ENCODE measurements at regions not wholly inside any gene's neighbourhood (a gene's known extent, or its start where the extent isn't known, plus 50 kb on each side); places are given as distances from the start of the nearest gene placed in this dataset.

DNA sequence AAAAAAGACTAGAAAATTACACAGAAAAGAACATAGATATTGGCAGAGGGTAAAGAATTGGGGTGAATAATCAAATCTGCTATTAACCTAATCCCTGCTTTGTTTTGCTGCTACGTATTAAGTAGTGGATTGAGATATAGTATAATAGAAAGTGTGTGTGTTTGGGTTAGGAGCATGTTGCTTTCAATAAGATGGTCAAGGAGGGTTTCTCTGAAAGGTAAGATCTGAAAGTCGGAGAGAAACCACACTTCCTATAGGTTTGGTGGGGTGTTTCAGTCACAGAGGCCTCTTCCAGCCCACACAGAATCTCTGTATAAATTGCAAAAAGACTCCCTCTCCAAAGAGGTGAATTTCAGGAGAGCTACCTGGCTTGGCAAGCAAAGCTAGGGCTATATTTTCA, 345.7 kb upstream of the SATB1 start:
- DNase-seq, result no peak

DNA sequence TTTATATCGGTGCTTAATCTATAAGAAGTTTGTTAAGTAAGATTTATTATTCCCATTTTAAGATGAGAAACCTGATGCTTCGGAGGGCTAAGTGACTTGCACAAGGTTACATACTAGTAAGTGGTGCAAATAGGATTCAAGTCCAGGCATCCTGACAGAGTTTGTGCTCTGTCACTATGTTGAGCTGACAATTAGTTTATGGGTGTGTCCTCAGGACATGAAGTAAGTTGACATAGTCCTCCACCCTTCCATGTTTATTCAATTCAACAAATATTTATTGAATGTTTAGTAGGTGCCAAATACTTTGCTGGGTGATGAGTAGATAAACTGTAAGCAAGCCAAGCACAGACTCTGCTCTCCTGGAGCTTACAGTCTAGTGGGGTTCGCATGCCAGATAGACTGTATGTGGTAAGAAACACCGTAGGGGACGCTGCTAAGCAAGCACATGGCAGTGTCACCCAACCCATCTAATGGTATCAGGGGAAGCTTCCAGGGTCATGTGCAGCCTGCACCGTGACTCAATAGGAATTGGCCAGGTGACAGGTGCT, 342.7 kb upstream of the SATB1 start:
- no peak for DNase-seq

DNA sequence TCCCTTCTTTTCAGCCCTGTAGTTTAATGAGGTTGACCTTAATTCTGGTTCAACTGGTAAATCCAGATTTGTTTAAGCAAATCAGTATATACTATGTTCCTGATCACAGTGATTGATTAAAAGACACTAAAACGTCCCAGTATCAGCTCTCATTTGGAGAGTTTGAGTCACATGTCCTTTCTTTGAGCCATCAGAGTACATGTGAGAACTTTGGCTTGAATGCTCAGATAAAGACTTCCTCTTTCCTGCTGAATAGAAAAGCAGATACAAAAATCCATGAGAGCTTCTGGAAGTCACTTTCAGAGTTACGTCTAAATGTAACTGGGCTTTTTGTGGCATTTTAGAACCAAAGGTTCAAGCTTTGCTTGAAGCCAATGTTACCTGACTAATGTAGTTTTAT, 341.8 kb upstream of the SATB1 start:
- DNase-seq, result no peak

DNA sequence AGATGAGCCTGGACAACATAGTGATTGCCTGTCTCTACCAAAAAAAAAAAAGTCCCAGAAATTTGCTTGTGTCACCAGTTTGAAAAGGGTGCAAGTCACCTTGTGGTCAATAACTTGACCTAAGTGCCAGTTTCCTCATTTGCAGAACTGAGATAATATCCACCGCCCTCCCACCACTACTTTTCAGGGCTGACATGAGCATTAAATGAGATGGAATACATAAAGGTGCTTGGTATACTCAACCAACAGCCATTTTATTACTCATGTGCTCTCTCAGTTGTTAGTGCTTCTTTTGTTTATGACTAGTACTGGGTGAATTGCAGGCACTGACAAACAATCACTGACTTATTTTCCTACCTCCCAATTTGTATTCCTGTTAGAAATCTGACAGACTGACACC, 340.5 kb upstream of the SATB1 start:
- DNase-seq, result no peak

DNA sequence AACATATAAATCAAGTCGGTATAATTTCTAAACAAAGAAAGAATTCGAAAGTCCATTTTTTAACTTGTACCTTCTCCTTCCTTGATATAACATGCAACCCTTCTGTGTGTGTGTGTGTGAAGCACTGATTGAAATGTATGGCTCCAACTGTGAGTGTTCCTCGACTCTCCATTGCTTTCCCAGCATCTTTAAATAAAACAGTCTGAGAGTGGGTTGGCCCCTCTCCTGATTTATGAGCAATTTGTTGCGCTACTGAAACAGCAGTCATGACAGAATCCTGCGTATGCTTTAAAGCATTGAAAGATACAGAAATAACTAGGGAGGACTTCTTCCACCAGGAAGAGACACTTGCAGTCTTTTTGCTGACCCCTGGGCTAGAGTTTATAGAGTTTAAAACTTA, 340.0 kb upstream of the SATB1 start:
- no peak for DNase-seq

DNA sequence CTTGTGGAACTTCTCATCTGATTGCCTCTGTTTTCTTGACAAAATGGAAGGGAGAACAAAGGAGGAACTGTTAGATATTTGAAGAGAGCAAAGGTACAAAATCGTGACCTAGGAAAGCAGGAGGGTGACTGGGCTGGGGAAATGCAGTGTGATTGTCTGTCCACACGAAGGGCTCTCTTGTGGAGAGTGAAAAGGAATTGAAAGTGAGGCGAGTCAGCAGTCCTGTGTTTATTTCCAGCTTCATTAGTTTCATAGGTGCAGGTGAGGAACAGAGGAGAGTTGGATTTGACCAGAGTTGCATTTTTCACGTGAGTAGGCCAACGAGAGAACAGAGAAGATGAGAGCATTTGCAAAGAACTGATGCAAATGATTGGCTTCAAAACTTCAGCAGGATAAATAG, 336.4 kb upstream of the SATB1 start:
- no peak for DNase-seq

DNA sequence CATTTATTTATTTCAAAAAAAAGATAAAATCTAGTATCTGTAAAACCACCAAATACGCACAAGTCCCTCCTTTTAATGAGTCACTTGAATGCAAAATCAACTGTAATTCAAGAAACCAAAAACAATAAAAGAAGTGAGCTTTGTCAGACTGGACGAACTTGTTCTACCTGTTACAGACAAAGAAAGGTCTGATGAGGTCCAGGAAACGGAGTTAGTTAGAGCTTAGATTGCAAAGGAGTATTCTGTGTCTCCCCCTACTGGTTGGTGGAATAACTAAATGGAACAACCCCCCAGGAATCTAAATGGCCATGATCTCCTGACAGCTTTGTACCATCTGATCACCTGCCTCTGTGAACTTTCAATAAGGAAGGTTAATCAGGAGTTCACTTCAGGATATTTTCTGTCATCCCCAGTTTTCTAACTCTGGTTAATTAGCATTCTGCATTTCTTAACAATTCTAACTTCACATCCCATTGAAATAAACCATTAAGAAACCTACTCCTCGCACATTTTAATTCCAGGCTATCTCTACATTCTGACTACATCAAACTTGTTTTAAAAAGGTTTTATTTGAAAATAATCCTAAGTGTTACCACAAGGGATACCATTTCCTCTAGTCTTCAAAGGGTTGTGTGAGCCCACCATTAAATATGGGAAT, 333.0 kb upstream of the SATB1 start:
- no peak for DNase-seq

DNA sequence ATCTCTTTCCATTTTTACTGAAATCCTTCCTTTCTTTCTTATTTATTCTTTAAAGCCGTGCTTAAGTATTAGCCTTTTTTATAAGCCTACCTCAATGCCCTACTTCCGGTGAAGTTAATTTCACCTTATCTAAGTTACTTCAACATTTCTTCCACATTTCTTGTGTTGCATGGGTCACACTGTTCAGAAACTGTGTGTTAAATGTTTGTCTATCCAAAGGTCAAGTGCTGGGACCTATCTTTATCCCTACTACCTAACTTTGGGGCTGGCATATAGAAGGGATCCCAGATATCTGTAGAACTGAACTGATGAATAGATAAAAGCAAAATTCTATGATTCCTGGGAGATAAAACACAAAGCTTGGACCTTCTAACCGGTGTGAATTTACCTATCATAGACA, 332.3 kb upstream of the SATB1 start:
- no peak for DNase-seq

DNA sequence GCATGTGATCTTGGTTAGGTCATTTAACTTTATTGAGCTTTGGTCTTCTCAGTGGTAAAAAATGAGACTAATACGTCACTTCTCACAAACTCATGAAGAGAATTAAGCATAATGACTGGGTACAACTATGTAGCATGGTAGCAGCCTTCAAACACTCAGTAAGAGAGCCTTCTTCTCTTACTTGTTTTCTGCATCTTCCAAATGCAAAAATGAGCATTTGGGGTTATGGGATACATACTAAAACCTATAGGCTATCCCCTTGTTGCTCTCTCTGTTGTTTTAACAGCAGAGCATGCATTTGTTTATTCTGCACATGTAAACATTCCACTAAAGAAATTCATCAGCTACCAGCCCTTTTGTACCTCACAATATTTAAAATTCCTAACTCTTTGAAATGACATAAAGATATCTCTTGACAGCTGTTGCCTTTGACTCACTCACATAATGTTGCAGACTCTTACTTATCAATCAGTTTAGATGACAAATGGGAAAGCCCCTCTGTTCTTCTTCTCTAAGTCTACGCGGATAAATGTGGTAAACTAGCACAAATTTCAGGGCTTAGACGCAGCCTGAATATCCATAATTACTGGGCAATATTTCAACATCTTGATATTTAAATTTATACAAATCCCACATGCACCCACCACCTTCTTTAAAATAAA, 327.3 kb upstream of the SATB1 start:
- no peak for DNase-seq

DNA sequence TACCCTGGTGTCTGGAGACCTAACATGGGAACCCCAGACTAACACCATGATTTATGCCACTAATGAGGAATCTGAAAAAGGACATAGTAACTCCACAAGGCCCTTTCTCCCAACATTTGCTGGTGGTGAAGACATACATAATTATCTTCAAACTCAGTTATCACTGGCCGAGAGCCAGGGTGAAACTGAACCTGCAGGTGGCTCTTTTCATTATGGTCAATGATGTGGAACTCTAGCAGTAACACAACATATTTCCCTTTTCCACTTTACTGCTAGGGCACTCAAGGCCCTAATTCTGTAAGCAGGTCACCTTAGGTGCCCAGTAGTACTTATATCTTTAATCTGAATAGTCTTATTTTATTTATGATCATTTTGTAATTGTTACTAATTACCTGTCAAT, 326.4 kb upstream of the SATB1 start:
- DNase-seq, result no peak

DNA sequence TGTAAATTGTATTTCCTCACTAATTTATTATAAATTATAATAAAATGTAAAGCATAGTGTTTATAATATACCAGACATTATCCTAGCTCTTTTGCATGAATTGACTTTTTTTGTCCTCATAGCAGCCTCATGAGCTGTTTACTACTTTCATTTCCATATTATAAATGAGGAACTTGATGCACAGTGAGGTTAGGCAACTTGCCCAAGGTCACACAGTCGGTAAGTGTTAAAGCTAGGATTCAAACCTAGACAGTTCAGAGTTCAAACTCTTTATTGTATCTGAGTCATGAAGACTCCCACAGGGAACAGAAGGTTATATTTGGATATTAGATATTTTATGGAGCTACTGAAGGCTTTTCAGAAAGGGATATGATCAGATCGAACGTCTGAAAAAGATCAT, 322.2 kb upstream of the SATB1 start:
- DNase-seq, result no peak

DNA sequence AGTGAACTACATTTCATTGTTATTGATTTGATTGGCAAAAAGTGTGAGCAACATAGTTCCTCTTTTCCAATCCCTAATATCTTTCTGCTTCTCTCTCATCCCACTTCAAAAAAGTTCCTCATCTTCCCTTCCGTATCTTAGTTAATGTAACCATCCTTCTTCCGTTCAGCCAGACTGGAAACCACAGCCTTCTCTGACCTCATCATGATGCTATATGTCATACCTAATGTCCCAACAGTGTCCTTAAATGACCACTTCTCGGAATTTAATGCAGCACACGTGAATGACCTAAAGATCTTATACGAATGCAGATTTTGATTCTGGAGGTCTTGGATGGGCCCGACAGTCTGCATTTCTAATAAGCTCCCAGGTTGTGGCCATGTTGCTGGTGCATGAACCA, 320.3 kb upstream of the SATB1 start:
- no peak for DNase-seq

DNA sequence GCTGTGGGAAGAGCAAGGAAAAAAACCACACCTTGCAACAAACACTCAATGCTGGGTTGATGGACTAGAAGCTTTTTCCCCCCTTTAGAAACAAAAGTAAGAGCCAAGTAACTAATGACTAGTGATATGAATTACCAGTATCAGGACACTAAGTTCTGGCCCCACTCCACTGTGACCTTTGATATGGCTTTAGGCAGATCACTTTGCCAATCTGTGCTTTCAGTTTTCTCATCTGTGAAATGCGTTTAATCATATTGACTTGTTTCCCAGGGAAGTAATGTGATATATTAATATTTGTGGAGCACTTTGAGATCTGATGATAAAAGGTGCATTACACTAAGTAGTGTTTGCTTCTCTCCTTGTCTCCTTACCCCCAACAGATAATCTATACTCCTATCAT, 319.3 kb upstream of the SATB1 start:
- DNase-seq, result no peak

DNA sequence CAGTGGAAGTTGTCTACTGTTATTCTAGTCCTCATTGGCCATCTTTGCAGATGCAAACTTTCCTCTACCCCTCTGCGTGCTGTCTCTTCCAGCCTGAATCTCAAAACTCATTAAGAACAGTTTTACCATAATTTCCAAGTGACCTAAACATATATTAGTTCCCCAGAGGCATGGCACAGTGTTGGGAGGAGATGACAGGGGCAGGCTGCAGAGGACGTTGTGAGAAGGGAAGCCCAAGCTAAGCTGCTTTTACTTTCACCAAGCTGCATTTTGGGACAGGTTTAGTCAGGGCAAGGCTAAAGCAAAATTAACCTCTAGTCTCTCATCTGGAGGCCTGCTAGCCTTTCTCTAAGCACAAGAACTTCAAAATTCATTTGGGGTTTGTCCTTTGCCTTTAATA, 318.6 kb upstream of the SATB1 start:
- no peak for DNase-seq

DNA sequence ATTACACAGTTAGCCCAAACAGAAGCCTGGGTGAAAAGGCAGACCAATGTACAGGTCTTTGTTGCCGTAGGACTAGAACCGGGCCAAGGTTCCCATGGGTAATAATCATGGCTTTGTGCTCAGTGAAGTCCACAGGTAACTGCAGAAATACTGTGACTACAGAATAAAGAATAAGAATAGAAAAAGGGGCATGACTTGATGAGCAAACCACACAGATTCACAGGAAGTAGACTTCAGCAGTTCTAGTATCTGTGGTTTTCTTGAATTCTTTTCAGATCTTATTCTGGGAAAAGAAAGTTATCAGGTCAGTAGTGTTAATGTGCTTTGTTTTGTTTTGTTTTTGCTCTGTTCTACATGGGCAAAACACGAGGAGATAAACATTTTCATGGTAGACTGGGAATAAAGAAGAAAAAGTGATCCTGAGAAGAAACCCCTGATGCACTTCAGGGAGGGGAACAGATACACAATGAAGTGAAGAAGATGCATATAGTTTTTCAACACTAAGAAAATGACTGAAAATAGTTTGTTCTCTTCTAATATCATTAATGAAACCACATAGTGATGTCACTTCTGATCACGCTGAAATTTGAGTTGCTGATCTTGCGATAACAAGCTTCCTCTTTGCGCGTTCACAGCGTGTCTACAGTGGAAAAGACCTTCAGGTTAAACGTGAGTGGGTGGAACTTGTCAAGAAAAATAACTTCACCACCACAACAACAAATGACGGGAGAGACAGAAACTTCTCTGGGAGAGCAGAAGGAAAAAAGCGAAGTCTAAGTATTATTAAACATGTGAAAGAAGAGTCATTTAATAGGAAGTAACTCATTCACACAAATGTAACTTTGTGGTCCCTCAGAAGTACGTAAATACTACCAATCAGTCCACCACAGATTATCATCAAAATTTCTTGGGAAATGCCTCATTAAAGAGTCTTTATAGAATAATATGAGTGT, 315.8 kb upstream of the SATB1 start:
- DNase-seq, result peak; percentile 46 to 56

DNA sequence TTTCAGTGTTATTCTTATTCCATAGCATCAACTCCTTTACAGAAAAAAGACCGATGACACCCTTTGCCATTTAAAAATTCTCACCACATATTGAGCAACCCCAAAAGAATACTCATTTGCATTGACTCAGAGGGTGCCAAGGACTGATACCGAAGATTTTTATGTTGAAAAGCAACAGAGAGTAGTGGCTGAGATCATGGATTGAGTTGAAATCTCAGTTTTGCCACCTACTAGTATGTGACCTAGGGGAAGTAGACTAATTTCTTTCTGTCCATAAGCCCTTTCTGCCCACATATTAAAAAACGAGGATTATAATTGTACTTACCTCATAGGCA, 313.9 kb upstream of the SATB1 start:
- no peak for DNase-seq

DNA sequence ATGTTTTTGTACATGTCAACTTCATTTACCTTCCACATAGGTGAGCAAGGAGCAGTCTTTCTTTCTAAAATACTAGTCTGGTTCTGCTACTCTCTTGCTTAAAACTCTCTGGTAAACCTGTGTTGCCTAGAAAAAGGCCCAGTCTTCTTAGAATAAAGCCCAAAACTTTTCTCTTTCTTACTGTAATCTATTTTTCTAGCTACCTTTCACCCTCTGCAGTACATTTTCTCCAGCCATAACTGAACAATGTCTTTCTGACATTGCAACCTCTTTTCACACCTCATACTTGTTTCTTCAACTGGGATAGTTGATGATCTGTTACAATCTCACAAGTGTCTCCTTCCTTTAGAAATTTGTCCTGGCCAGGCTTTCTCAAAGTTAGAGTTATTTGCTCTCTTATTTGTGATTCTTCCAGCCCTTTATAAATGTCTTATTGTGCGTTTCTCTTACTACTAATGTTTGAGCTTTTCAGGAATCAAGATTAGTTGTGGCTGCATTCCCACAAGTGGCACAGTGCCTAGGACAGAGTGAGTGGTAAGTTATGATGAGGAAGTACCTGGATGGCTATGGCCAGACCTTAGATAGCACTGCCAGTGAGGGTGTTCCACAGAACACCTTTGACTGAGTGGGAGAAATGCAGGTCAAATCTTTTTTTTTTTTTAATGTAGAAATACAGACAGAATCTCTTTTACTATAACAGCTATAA, 313.4 kb upstream of the SATB1 start:
- DNase-seq, result no peak

DNA sequence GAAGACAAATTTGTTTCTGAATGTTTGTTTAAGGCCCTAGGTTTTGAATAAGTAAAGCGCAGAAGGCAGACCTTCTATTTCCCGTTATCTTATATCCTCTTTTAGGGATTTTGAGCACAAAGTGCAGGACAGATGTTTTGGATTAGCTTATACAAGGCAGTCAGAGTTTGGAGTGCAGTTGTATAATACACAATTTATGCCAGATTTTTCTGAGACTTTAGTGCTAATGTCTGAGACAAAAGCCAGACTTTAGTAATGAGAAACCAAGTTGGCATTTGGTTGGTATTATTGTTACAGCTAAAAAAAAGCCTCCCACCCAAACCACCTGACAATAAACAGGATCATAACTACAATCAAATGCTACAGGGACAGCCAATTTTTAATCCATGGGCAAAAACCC, 309.9 kb upstream of the SATB1 start:
- no peak for DNase-seq

DNA sequence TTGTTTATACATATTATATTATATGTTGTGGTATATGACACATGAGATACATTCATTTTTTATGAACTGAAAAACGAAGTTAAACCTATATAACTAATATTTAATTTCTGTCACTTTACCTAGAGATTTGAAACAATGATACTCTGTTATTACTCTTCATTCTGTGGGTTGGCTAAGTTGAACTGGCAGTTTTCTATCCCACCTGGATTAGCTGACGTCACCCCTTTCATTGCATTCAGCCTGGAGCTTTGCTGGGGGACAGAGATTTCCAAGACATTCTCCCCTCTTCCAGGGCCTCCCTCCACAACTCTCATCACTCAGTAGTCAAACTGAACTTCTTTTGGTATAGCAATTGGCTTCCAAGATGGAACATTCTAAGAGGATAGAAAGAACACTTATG, 309.2 kb upstream of the SATB1 start:
- DNase-seq, result no peak

DNA sequence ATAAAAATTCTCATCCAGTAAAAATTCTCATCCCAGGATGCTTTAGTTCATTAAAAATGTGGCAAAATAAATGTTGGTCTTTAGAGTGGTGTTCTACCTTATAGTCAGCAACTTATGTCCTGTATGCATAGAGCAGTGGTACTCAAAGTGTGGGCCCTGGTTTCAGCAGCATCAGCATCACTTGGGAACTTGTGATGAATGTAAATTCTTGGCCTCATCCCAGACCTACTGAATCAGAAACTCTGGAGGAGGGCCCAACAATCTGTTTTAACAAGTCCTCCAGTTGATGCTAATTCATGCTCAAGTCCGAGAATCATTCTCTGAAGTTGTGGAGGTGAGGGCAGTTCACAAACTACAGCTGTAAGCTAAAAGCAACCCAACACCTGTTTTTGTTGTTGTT, 307.3 kb upstream of the SATB1 start:
- DNase-seq, result no peak

DNA sequence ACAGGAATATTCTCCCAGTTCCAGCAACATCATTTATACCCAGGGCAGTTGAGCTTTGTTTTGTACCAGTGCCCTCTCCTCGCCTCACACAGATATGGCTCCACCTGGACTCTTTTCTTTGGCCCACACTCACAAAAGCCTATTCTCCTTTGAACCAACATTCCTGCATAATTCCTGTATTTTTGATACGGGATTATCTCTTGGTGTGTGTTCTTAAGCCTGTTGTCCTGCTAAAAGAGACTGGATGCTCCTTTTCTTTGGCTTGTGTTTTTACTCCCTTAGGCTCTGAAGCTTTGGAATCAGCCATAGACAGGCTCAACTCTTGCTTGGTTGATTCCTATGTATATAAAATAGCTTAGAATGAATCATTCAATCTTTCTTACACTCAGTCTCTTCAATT, 305.4 kb upstream of the SATB1 start:
- no peak for DNase-seq

DNA sequence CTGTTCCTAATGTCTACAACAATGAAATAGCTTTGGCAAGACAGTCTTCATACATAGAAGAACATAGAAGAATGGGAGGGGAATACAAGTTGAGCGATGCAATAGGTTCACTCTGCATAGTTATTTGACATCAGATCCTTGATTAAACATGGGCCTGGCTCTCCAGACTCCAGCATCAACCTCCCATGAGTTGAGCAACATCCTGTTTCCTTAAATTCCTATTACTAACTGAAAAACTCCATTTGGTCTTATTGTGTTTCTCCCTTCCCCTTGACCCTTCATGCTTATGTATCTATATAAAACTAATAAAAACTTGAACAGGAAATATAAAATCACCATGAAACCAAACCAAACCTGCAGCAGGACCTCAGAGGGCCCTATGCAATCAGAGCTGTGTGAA, 304.5 kb upstream of the SATB1 start:
- no peak for DNase-seq

Measured in activated CD4-positive, alpha-beta T cell treated with anti-CD3 and anti-CD28 coated beads, Interleukin-2, amount 50 U/mL, for 4 hours (primary cell).